ENCODE measurements at regions not wholly inside any gene's neighbourhood (a gene's known extent, or its start where the extent isn't known, plus 50 kb on each side); places are given as distances from the start of the nearest gene placed in this dataset.
"Not testable (repeated sequence)": the region's sequence is repeated elsewhere in the genome, so short reads cannot be mapped to it uniquely, and the experiment has no call there.

DNA sequence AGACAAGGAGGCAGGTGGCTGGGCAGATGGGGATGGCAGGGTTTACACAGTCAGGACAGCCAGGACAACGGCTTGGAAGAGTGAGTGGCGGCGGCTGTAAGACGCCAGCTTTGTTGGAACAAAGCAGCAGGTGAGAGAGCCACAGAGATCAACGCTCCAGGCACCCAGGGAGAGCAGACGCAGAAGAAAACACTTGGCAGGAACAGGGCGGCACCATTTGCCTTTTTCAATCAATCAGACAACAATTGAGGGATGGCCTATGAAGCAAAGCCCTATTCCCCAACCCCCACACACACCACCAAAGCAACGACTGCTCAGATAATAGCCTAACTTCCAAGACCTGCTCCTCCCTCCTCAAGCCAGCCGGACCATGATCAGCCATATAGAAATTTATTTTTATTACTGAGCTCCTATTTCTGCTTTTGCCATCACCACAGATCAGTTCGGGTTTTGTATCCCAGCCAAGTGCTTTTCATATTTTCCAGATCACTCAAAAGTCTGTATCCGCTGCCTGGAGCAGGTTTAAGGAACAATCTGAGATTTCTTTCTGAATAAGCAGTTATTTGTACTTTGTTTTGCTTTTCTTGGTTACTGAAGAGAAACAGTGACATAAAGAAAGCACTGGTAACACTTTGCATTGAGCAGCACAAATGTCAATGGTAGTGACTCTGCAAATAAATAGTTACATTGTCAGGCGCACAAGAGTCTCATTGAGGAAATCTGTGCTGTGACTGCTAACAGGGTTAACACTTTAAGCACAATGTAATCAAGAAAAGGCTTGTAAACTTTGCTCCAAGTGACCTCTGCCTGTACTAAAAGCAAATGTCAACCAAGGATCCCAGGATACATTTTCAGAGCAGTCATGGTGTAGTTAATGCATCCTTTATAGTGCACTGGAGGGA, 81.8 kb upstream of the RBPJ start:
- DNase-seq (ENCODE audit: low read depth in 2 of 2), result no peak

DNA sequence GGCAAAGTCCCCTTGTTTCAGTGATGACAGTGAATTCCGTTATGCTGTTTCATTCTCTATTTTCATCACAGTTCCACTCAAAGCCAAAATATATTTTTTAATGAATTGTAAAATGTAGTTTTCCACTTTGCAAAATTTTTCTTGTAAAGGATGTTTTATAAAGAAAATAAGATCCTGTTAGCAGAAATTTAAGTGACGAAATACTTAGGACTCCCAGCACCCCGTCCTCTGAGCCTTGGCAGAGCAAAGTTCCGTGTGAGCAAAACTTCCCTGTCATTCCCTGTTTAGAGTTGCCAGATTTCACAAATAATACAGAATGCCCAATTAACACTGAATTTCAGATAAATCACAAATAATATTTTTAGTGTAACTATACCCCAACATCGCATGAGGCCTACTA, 81.0 kb upstream of the RBPJ start:
- DNase-seq (ENCODE audit: low read depth in 2 of 2), result no peak

DNA sequence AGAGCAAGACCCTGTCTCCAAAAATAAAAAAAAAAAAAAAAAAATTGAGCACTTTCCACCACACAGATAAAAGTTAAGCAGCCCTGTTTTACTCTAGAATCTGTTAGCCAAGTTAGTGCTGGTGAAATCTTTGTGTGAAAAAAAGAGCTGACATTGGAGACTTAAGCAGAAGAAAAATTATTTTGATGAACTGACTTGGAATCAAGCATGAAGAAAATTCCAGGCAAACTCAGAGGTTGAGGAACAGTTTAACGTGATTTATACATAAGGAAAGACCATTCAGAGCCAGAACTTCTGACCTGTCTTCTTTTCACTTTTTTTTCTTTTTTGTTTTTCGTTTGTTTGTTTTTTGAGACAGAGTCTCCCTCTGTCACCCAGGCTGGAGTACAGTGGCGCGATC, 79.6 kb upstream of the RBPJ start:
- DNase-seq (ENCODE audit: low read depth in 2 of 2), result no peak

DNA sequence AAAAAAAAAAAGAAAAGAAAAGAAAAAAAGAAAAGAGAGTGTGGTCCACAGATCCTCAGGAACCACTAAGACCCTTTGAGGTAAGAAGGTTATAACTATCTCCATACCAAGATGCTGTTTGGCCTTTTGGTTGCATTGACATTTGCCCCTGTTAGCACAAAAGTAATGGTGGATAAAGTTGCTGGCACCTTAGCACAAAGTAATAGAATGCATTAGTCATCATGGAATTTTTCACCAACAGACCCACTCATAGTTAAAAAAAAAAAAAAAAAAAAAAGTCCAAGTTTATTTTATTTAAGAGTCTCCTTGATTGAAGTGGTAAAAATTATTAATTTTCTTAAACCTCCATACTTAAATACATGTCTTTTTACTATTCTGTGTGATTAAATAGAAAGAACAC, 78.4 kb upstream of the RBPJ start:
- DNase-seq (ENCODE audit: low read depth in 2 of 2), result no peak

DNA sequence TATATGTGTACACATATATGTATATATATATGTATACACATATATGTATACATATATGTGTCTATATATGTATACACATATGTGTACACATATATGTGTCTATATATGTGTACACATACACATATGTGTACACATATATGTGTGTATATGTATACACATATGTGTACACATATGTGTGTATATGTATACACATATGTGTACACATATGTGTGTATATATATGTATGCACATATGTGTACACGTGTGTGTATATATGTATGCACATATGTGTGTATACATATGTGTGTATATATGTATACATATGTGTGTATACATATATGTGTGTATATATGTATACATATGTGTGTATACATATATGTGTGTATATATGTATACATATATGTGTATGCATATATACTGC, 76.7 kb upstream of the RBPJ start:
- DNase-seq (ENCODE audit: low read depth in 2 of 2), result not testable (repeated sequence)

DNA sequence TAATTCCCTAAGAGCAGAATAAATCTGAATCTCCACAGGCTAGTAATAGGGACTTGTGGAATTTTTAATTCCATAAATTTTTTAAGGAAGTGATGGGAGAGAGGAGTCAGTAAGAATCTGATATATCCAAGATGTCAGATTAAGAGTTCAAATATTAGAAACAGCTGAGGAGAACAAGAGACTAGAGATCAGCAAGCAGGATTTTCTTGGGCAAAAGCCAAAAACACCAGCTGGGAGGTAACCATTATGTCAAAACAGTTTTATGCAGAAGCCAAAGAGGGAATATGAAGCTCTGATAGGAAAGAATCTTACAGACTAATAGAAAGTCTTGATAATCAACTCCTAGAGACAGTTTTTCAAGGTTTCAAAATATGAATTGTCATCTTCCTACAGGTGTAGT, 72.2 kb upstream of the RBPJ start:
- DNase-seq (ENCODE audit: low read depth in 2 of 2), result peak in 1 of 2 donors; percentile 1

DNA sequence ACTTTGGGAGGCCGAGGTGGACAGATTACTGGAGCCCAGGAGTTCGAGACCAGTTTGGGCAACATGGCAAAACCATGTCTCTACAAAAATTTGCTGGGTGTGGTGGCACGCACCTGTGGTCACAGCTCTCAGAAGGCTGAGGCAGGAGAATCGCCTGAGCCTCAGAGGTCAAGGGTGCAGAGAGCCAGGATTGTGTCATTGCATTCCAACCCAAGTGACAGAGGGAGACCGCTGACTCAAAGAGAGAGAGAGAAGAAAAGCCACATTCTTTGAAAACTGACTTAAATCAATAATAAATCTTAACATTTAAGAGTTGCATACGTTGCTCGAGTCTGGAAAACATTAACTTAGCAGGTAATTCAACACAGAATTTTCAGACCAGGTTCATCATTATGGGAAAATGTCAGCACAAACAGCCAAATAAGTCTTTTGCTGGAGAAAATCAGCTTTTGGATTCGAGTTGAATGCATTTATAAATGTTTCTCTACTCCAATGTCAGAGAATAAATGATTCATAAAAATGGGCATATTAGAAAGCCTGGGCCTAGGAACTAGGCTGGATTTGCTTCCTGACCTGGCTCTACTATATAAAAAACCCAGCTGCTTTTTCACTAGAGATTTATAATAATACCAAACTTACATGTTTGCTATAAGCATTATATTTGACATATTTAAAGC, 68.3 kb upstream of the RBPJ start:
- no peak for DNase-seq (ENCODE audit: low read depth in 2 of 2)

DNA sequence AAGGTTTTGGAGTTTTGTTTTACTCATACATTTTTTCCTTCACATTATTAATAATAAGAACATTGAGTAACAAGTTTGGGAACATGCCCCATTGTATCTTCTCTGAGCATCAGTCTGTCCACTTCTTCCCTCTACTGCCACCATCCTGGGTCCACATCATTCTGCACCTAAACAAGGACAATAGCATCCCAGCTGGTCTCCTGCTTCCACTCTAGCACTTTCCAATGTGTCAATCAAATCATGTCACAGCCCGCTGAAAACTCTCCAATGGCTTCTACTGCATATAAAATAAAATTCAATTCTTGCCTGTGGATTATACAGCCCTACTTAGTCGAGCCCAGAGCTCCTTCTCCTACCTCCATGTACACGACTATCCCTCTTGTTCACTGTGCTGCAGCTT, 66.8 kb upstream of the RBPJ start:
- DNase-seq (ENCODE audit: low read depth in 2 of 2), result no peak

DNA sequence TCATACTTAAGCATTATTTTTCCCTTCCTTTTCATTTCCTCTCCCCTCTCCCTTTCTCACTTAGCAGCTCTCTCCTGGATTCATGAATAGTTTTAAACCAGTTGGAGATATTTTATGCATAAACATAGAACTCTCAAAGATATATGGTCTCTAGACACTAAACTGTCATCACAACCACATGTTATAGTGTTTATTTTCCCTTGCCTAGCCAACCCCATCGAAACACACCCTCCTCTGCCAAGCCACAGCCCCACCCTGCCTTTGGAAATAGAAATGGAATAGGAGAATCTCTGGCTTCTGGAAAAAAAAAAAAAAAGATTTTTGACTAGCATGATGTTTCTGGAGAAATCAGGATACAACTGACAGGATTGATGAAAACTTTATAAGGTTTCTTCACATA, 64.8 kb upstream of the RBPJ start:
- no peak for DNase-seq (ENCODE audit: low read depth in 2 of 2)

DNA sequence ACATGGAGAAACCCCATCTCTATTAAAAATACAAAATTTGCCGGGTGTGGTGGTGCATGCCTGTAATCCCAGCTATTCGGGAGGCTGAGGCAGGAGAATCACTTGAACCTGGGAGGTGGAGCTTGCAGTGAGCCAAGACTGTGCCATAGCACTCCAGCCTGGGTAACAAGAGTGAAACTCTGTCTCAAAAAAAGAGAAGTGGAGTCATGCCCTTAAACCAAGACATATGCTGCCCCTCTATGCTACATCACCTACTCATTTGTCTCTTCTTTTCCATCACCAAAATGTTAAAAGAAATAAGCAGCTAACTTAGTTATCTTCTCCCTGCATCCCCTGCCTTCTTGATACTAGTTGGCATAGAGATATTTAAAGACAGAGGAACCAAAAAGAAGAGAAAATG, 63.4 kb upstream of the RBPJ start:
- not testable (repeated sequence) for DNase-seq (ENCODE audit: low read depth in 2 of 2)

DNA sequence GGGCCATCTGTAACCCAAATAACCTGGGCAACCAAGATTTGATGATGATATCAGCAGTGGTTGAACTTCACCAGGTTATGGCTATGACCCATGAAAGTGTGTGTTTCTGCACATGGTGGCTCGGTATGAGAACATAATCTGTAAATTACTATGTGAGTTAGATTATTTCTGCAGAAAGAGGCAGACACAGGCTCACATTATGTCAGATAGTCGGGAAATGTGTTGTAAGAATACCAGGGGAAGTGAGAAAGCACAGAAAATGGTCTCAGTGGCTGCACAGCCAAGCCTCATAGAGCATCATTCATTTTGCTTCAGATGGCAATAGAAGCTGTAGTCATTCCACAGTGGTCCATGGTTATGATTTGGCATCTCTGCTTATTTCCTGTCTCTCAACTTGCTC, 63.0 kb upstream of the RBPJ start:
- no peak for DNase-seq (ENCODE audit: low read depth in 2 of 2)

DNA sequence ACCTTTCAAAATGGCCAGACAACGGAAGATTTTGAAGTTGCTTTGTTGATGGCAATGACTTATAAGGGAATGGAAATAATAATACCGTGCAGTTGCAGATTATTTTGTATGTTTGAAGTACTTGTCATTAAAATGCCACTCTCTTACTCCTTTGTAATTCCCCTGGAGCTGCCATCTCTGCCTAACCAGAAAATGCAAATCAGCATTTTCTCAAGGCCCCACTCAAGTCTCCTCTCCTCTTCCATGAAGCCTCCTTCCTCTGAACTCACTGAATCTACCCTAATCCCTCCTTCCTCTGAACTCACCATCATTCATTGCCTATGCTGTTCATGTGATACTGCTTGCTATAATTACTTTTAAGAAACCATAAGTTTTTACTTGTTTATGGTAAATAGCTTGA, 60.2 kb upstream of the RBPJ start:
- DNase-seq (ENCODE audit: low read depth in 2 of 2), result no peak

DNA sequence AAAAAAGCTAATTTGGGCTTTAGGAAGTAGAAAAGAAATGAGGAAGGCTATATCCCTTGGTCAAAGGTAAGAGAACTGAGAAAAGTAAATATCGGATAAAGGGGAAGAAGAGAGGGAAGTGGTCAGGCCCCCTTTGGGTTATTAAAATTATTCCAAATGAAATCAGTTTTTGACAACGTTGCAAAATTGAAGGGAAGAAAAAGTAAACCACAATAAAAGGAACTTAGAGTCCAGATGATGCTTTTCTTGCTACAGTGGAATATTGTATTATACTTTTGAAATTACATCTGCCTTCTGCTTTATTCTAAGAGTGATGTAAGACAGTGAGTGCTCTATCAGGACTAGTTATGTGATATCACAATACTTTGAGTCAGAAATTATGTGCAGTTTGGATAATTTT, 59.4 kb upstream of the RBPJ start:
- DNase-seq (ENCODE audit: low read depth in 2 of 2), result no peak

DNA sequence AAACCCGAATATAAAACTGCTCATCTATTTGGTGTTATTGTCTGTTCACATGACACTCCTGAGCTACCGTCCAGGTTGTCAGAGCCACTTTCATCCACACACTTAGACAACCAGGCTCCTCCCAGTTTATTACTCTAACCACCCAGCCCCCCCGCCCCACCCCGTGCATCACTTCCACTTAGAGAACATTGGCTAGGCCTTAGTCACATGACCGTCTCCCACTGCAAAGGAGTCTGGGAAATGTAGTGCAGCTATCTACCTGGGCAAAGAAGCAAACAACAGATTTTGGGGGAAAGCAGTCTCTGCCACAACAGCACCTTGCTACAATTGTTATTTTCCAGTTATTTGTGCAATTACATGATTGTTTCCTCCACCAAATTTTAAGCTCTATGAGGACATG, 57.6 kb upstream of the RBPJ start:
- DNase-seq (ENCODE audit: low read depth in 2 of 2), result peak in 1 of 2 donors; percentile 4

DNA sequence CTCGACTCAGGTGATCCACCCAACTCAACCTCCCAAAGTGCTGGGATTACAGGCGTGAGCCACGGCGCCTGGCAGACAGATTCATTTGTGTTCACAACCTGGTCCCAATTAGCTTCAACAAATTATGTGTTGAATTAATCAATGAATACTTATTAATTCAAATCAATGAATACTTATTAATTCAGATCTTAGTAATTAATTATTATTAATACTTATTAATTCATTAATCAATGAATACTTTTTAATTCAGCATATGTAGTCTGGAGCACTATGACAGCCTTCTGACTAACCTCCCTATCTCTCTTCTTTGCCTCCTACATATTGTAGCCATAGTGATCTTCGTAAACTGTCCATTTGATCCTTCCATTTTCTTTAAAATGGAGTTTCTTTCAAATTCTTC, 56.7 kb upstream of the RBPJ start:
- no peak for DNase-seq (ENCODE audit: low read depth in 2 of 2)

DNA sequence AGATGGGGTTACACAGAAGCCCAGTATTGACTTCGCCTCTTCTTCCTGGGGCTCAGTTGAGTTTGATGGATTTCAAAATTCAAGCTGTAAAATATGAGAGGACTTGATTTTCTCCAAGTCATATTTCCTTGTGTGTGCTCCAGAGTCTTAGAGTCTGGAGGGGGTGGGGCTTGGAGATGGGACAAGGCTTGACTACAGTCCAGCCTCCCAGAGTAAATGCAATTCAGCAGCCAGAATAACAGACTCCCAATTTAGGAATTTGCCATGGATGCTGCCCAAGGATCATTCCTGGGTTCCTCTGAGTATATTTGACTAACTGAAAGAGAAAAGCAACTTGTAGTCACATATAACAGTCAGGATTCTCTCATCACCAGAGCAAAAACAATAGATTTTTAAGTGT, 53.7 kb upstream of the RBPJ start:
- DNase-seq (ENCODE audit: low read depth in 2 of 2), result no peak

DNA sequence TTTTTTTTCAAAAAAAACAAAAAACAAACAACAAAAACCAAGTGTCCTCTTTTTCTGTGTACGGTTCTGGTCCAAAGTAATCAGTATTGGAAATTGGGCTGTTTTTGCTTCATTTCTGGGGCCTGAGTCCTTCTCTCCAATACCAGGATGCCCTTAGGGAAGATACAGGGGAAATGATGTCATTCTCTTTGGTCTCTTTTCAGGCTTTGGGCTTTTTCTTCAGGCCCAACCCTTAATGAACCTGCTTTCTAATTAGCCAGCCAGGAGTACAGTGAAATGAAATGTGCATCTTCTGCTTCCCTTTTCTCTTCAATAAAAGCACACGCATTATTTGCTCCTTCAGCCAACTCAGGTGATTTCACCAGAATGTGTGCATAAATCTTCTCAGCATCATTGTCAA, 52.6 kb upstream of the RBPJ start:
- DNase-seq (ENCODE audit: low read depth in 2 of 2), result no peak

DNA sequence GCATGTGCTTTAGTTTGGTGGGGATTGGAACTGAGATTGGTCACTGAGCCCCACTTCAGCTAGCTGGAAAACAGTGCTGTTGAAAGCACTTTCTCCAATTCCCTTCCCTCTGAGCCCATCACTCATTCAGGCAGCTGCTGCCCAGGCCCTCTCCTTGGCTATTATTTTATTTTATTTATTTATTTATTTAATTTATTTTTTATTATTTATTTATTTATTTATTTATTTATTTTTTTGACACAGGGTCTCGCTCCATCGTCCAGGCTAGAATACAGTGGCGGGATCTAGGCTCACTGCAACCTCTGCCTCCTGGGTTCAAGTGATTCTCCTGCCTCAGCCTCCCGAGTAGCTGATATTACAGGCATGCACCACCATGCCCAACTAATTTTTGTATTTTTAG, 51.8 kb upstream of the RBPJ start:
- no peak for DNase-seq (ENCODE audit: low read depth in 2 of 2)

Measured in lung microvascular endothelial cell (primary cell).